ENCODE measurements at regions not wholly inside any gene's neighbourhood (a gene's known extent, or its start where the extent isn't known, plus 50 kb on each side); places are given as distances from the start of the nearest gene placed in this dataset.
A peak's percentile ranks its signal among the peaks of the same experiment; 100 is the strongest.

DNA sequence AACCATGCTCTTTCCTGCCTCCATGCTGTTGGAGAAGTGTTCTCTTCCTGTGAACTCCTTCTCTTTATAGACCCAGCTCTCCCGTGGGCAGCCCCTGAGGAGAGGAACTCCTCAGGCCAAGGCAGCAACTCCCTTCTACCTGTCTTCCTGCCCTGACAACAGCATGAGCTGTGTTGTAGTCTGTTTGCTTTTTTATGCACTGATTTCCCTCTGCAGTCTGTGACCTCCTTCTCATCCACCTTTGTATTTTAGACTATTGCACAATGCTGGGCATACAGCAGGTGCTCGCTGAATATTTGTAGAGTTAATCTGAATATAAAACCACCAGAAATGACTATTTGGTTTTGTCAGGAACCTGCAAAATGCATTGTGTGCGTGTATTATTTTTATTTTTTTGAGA lies 152.2 kb upstream of the CHD6 start (continued):
- TF ChIP-seq, protein P1, sequence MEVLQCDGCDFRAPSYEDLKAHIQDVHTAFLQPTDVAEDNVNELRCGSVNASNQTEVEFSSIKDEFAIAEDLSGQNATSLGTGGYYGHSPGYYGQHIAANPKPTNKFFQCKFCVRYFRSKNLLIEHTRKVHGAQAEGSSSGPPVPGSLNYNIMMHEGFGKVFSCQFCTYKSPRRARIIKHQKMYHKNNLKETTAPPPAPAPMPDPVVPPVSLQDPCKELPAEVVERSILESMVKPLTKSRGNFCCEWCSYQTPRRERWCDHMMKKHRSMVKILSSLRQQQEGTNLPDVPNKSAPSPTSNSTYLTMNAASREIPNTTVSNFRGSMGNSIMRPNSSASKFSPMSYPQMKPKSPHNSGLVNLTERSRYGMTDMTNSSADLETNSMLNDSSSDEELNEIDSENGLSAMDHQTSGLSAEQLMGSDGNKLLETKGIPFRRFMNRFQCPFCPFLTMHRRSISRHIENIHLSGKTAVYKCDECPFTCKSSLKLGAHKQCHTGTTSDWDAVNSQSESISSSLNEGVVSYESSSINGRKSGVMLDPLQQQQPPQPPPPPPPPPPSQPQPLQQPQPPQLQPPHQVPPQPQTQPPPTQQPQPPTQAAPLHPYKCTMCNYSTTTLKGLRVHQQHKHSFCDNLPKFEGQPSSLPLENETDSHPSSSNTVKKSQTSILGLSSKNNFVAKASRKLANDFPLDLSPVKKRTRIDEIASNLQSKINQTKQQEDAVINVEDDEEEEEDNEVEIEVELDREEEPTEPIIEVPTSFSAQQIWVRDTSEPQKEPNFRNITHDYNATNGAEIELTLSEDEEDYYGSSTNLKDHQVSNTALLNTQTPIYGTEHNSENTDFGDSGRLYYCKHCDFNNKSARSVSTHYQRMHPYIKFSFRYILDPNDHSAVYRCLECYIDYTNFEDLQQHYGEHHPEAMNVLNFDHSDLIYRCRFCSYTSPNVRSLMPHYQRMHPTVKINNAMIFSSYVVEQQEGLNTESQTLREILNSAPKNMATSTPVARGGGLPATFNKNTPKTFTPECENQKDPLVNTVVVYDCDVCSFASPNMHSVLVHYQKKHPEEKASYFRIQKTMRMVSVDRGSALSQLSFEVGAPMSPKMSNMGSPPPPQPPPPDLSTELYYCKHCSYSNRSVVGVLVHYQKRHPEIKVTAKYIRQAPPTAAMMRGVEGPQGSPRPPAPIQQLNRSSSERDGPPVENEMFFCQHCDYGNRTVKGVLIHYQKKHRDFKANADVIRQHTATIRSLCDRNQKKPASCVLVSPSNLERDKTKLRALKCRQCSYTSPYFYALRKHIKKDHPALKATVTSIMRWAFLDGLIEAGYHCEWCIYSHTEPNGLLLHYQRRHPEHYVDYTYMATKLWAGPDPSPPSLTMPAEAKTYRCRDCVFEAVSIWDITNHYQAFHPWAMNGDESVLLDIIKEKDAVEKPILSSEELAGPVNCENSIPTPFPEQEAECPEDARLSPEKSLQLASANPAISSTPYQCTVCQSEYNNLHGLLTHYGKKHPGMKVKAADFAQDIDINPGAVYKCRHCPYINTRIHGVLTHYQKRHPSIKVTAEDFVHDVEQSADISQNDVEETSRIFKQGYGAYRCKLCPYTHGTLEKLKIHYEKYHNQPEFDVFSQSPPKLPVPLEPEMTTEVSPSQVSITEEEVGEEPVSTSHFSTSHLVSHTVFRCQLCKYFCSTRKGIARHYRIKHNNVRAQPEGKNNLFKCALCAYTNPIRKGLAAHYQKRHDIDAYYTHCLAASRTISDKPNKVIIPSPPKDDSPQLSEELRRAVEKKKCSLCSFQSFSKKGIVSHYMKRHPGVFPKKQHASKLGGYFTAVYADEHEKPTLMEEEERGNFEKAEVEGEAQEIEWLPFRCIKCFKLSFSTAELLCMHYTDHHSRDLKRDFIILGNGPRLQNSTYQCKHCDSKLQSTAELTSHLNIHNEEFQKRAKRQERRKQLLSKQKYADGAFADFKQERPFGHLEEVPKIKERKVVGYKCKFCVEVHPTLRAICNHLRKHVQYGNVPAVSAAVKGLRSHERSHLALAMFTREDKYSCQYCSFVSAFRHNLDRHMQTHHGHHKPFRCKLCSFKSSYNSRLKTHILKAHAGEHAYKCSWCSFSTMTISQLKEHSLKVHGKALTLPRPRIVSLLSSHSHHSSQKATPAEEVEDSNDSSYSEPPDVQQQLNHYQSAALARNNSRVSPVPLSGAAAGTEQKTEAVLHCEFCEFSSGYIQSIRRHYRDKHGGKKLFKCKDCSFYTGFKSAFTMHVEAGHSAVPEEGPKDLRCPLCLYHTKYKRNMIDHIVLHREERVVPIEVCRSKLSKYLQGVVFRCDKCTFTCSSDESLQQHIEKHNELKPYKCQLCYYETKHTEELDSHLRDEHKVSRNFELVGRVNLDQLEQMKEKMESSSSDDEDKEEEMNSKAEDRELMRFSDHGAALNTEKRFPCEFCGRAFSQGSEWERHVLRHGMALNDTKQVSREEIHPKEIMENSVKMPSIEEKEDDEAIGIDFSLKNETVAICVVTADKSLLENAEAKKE (CRISPR knock-in tag; IDR thresholded peaks at IDR 0.05), result no peak
- no peak for TF ChIP-seq NANOG (IDR thresholded peaks at IDR 0.05; ENCODE audit: borderline replicate concordance)
- TF ChIP-seq, protein P2, sequence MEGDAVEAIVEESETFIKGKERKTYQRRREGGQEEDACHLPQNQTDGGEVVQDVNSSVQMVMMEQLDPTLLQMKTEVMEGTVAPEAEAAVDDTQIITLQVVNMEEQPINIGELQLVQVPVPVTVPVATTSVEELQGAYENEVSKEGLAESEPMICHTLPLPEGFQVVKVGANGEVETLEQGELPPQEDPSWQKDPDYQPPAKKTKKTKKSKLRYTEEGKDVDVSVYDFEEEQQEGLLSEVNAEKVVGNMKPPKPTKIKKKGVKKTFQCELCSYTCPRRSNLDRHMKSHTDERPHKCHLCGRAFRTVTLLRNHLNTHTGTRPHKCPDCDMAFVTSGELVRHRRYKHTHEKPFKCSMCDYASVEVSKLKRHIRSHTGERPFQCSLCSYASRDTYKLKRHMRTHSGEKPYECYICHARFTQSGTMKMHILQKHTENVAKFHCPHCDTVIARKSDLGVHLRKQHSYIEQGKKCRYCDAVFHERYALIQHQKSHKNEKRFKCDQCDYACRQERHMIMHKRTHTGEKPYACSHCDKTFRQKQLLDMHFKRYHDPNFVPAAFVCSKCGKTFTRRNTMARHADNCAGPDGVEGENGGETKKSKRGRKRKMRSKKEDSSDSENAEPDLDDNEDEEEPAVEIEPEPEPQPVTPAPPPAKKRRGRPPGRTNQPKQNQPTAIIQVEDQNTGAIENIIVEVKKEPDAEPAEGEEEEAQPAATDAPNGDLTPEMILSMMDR (conservative IDR thresholded peaks at IDR 0.05; ENCODE audit: low read depth in 2 of 2), result no peak

DNA sequence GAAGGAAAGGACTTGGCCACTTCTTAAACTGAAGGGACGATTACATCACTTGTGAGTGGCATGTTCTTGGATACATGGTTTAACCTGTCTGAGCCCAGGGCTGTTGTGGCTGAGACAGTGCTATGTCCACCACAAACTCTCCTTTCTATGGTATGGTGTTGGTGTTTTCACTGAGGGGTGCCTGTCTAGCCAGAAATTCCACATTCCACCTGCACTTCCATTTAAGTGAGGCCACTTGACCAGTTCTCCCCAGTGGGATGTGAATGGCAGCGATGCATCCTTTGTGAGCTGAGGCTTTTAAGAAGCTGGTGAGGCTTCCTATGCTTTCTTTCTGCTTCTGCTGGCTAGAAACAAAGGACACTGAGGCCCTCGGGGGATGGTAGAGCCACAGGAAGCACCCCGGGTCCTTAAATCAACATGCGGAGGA lies 151.4 kb upstream of the CHD6 start:
- Mint-ChIP-seq H3K27me3 (ENCODE audit: insufficient read depth, low read depth, poor library complexity) (peaks cover 3% of the 10 kb centered on the region), H3K4me3 (no peak overlapping the region; the same call in 2 of the 3 replicates), H3K9me3 (peaks cover 89% of the 10 kb centered on the region), H3K36me3 (ENCODE audit: low read depth) (peaks cover 11% of the 10 kb centered on the region), H3K27ac (0 out of 2 replicates have a peak overlapping the region, but pooled peaks have one; percentile 62), H3K4me1 (peaks cover 17% of the 10 kb centered on the region)
- peak overlapping the region; percentile 74; the same call in 1 of the 2 replicates for H3K27ac ChIP-seq (ENCODE audit: low read depth)
- H4K20me1 ChIP-seq (replicated peaks; ENCODE audit: insufficient read depth), result no peaks in the 10 kb centered on the region
- H2AFZ ChIP-seq, result peak overlapping the region; percentile 1; the same call in 1 of the 2 replicates
- ATAC-seq (peak; percentile 69), DNase-seq (ENCODE audit: low spot score) (peak; percentile 74)
- H3K9me2 ChIP-seq (ENCODE audit: insufficient read depth), result no peaks in the 10 kb centered on the region
- TF ChIP-seq, protein P1 (CRISPR knock-in tag; IDR thresholded peaks at IDR 0.05), result 0 out of 2 replicates have a peak, but pooled peaks have one; percentile 53
- TF ChIP-seq JUNB (IDR thresholded peaks at IDR 0.05; ENCODE audit: unreplicated experiment) (no peak), ZNF331 (CRISPR knock-in tag; IDR thresholded peaks at IDR 0.05; ENCODE audit: low read depth) (no peak), CREB1 (CRISPR knock-in tag; IDR thresholded peaks at IDR 0.05; ENCODE audit: low read depth) (no peak), EZH2phosphoT487 (IDR thresholded peaks at IDR 0.05; ENCODE audit: unreplicated experiment) (no peak), POLR2AphosphoS5 (IDR thresholded peaks at IDR 0.05; ENCODE audit: low read depth) (no peak), NANOG (IDR thresholded peaks at IDR 0.05; ENCODE audit: borderline replicate concordance) (no peak)
- no peaks in the 10 kb centered on the region for H3K27me3 ChIP-seq (ENCODE audit: insufficient read depth)
- no peaks in the 10 kb centered on the region for H3F3A ChIP-seq (replicated peaks; ENCODE audit: low read depth)
- no peaks in the 10 kb centered on the region for H3K79me2 ChIP-seq (replicated peaks; ENCODE audit: insufficient read depth)
- H3K4me3 ChIP-seq, result peak overlapping the region; percentile 7; the same call in 1 of the 2 replicates
- H3K36me3 ChIP-seq (ENCODE audit: insufficient read depth), result no peaks in the 10 kb centered on the region
- peak overlapping the region; percentile 64 for H3K4me2 ChIP-seq
- peaks cover 32% of the 10 kb centered on the region for H3K4me1 ChIP-seq (ENCODE audit: insufficient read depth)
